Uterus (tissue), 3 donors: ENCODE measurements at regions not wholly inside any gene's neighbourhood (a gene's known extent, or its start where the extent isn't known, plus 50 kb on each side); places are given as distances from the start of the nearest gene placed in this dataset.

Experiments used
- DNase-seq, 2 donors: peaks; one replicate each; pipeline ENCODE4 v3.0.0-alpha.2; 2019 to 2020
- H3K27ac ChIP-seq, 2 donors: fragments of 200-600 bp; sonication (generic); 1 replicate in 1 of 2; 2 replicates in 1 of 2; pipeline ENCODE4 v1.5.1; 2016 to 2018
- H3K27me3 ChIP-seq, 2 donors: fragments of 200-600 bp; sonication (generic); one replicate each; pipeline ENCODE4 v1.5.1; 2018 to 2019; ENCODE audit warnings: control low read depth in 1 of 2
- H3K36me3 ChIP-seq, 2 donors: fragments of 200-600 bp; sonication (generic); one replicate each; pipeline ENCODE4 v1.5.1; 2019; ENCODE audit warnings: control low read depth in 1 of 2
- H3K4me1 ChIP-seq, 2 donors: fragments of 200-600 bp; sonication (generic); one replicate each; pipeline ENCODE4 v1.5.1; 2018 to 2019; ENCODE audit warnings: control low read depth in 1 of 2
- H3K4me3 ChIP-seq, 2 donors: fragments of 200-600 bp; sonication (generic); 1 replicate in 1 of 2; 2 replicates in 1 of 2; pipeline ENCODE4 v1.5.1; 2018 to 2019; ENCODE audit warnings: mild to moderate bottlenecking in 1 of 2
- H3K9me3 ChIP-seq, 2 donors: fragments of 200-600 bp; sonication (generic); one replicate each; pipeline ENCODE4 v1.5.1; 2019; ENCODE audit warnings: control low read depth in 1 of 2
- POLR2A ChIP-seq, 2 donors: fragments of 450-650 bp; IDR thresholded peaks; one replicate each; pipeline ENCODE4 v1.6.1; 2016; ENCODE audit warnings: antibody characterized with exemption in 2 of 2, mild to moderate bottlenecking in 1 of 2, moderate library complexity in 1 of 2
- intact Hi-C: fragments of 100-400 bp; cut with DNase I; formaldehyde crosslinking; loops from one replicate; pipeline ENCODE4 v1.15.1; 2023; ENCODE audit warnings: low total_unique reads
- TF ChIP-seq, protein P1 (sequence below), 4 experiments: fragments of 200-600 bp in 2 of 4; fragments of 450-650 bp in 2 of 4; sonication (generic) in 2 of 4; IDR thresholded peaks; one replicate each; pipeline ENCODE4 v1.5.1; 2016 to 2019; ENCODE audit warnings: antibody characterized with exemption in 4 of 4, mild to moderate bottlenecking in 2 of 4, moderate library complexity in 1 of 4
- donor health status: DM: yes; HTN: yes; CAD: no.

DNA sequence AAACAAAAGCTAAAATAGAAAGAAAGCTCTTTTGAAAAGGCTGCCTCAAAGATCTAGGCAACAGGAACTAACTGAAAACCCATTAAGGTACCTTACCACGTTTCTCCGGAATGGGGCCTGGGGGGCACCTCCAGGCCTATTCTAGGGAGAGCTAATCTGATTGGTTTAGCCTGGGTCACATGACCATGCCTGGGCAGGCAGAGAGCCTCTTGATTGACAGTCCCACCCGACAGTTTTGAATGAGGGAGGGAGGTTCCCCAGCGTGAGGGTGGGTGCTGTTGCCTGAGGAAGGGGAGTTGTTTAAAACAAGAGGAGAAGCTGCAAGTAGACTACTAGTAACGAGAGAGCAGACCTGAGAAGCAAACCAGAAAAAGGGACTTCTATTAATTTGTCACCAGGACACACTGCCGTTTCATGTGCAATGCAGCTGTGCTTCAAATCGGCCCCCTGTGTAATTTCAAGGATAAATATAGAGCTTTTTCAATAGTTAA lies 143.4 kb upstream of the HS3ST2 start:
- intact Hi-C loops, result no loop called here
- Histone ChIP-seq H3K27ac (no peak overlapping the region), H3K4me1 (no peaks in the 10 kb centered on the region), H3K4me3 (no peak overlapping the region), H3K36me3 (no peaks in the 10 kb centered on the region), H3K27me3 (no peaks in the 10 kb centered on the region), H3K9me3 (no peaks in the 10 kb centered on the region)
- DNase-seq, result no peak
- TF ChIP-seq, protein P1, sequence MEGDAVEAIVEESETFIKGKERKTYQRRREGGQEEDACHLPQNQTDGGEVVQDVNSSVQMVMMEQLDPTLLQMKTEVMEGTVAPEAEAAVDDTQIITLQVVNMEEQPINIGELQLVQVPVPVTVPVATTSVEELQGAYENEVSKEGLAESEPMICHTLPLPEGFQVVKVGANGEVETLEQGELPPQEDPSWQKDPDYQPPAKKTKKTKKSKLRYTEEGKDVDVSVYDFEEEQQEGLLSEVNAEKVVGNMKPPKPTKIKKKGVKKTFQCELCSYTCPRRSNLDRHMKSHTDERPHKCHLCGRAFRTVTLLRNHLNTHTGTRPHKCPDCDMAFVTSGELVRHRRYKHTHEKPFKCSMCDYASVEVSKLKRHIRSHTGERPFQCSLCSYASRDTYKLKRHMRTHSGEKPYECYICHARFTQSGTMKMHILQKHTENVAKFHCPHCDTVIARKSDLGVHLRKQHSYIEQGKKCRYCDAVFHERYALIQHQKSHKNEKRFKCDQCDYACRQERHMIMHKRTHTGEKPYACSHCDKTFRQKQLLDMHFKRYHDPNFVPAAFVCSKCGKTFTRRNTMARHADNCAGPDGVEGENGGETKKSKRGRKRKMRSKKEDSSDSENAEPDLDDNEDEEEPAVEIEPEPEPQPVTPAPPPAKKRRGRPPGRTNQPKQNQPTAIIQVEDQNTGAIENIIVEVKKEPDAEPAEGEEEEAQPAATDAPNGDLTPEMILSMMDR (IDR thresholded peaks at IDR 0.05), result no peak
- TF ChIP-seq POLR2A (IDR thresholded peaks at IDR 0.05), result no peak

DNA sequence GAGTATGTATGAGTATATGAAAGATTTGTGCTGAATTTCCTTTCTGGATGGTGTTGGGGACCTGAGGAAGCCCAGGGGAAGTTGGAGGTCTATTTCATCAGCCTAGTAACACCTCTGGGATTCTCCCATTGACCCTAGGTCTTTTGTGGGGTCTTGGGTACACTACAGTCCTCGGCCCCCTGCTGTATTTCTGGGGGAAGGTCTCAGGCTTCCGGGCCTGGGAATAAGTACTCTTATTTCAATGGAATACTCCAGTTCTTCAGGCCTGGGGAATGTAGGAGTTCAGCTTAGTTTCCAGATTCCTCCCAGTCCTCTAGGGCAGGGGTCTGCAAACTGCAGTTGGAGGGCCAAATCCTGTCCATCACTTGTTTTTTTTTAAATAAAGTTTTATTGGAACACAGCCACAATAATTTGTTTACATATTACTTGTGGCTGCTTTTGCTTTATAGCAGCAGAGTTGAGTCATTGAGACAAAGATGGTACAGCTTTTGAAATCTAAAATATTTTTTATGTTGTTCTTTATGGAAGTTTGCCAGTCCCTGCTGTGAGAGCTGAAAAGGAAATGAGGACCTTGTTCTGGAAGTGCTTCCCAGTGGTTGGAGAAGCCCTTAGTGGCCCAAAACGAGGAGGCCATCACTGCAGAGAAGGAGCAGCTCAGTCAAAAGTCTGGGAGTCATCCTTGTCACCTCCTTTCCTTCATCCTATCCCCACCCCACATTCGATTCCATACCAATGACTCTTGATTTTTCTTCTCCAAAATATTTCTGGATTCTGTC lies 142.5 kb upstream of the HS3ST2 start:
- no peaks in the 10 kb centered on the region for H3K36me3 ChIP-seq
- intact Hi-C loops, result no loop called here
- H3K4me1 ChIP-seq, result no peaks in the 10 kb centered on the region
- no peak for DNase-seq
- no peaks in the 10 kb centered on the region for H3K27me3 ChIP-seq
- H3K4me3 ChIP-seq, result no peak overlapping the region
- TF ChIP-seq, protein P1 (IDR thresholded peaks at IDR 0.05), result no peak
- TF ChIP-seq POLR2A (IDR thresholded peaks at IDR 0.05), result no peak
- H3K9me3 ChIP-seq, result no peaks in the 10 kb centered on the region
- H3K27ac ChIP-seq, result no peak overlapping the region

DNA sequence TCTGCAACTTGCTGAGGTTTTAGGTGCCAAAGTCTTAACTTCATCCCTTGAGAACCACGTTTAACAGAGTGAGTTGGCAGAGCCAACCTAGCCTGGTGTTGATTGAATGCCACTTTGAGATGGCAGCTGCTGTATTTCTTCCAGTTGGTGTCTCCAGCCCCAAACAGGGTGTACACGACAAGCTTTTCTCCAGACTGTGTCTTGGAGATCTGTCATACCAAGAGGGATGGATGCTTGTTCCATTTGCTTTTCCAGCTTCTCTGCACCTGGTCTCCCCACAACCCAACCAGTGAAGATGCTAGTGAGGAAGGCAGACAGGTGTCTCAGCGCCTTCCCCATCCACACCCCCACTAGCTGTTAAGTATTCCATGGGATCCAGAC lies 141.1 kb upstream of the HS3ST2 start:
- H3K4me1 ChIP-seq, result no peaks in the 10 kb centered on the region
- TF ChIP-seq POLR2A (IDR thresholded peaks at IDR 0.05), result no peak
- TF ChIP-seq, protein P1 (IDR thresholded peaks at IDR 0.05), result no peak
- no peak overlapping the region for H3K27ac ChIP-seq
- DNase-seq, result no peak
- no peaks in the 10 kb centered on the region for H3K27me3 ChIP-seq
- intact Hi-C loops, result no loop called here
- no peak overlapping the region for H3K4me3 ChIP-seq
- no peaks in the 10 kb centered on the region for H3K9me3 ChIP-seq
- H3K36me3 ChIP-seq, result no peaks in the 10 kb centered on the region

DNA sequence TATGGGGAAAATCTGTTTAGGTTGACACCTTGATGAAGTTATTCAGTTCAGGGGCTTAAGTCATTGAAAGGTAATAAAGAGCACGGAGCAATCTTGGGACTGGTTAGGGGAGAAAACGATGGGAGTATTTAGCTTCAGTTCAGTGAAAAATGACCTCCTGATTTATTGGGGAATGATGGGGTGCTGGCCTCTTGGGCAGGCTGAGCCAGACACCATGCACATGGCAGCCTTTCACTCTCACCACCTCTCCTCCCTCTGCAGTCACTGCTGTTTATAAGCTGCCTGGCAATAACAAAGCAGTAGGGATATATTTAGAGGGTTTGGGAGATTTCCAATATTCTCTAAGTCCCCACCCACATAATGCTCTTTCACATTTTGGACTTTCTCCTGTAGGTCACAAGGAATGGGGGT lies 140.5 kb upstream of the HS3ST2 start:
- Histone ChIP-seq H3K36me3 (no peaks in the 10 kb centered on the region), H3K4me3 (no peak overlapping the region), H3K27me3 (no peaks in the 10 kb centered on the region), H3K4me1 (no peaks in the 10 kb centered on the region), H3K9me3 (no peaks in the 10 kb centered on the region), H3K27ac (no peak overlapping the region)
- DNase-seq, result no peak
- TF ChIP-seq, protein P1 (IDR thresholded peaks at IDR 0.05), result no peak
- TF ChIP-seq POLR2A (IDR thresholded peaks at IDR 0.05), result no peak
- intact Hi-C loops, result no loop called here

DNA sequence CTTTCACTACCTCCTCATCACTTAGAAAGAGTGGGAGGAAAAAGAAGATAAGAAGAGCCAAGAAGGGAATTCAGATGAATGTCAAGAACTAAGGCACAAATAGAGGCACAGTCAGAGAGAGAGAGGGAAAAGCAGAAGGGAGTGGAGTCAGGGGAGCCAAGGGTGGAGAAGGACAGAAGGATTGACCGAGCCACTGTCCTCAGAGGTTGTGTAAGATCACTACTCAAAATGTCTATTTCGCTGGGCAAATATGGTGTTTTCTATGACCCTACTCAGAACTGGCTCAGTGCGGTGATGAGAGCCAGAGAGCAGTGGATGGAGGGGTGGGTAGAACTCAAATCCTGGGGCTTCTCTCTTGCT lies 139.2 kb upstream of the HS3ST2 start:
- Histone ChIP-seq H3K4me1 (no peaks in the 10 kb centered on the region), H3K36me3 (no peaks in the 10 kb centered on the region), H3K9me3 (no peaks in the 10 kb centered on the region), H3K27me3 (no peaks in the 10 kb centered on the region), H3K4me3 (no peak overlapping the region), H3K27ac (no peak overlapping the region)
- no peak for DNase-seq
- intact Hi-C loops, result no loop called here
- no peak for TF ChIP-seq POLR2A (IDR thresholded peaks at IDR 0.05)
- TF ChIP-seq, protein P1 (IDR thresholded peaks at IDR 0.05), result no peak
